ENCODE measurements at regions not wholly inside any gene's neighbourhood (a gene's known extent, or its start where the extent isn't known, plus 50 kb on each side); places are given as distances from the start of the nearest gene placed in this dataset.

- DNase-seq = no peak
- Histone ChIP-seq H3K27ac (ENCODE audit: low read depth in 1 of 2, low read length in 2 of 2) (no peak overlapping the region), H2AFZ (ENCODE audit: insufficient read depth, low read depth, low read length, poor library complexity, severe bottlenecking) (no peak overlapping the region), H3K27me3 (ENCODE audit: control insufficient read depth in 2 of 2, insufficient read depth in 2 of 2, low read length in 2 of 2) (no peaks in the 10 kb centered on the region), H3K36me3 (replicated peaks in 1 of 2; ENCODE audit: control insufficient read depth in 1 of 2, insufficient read depth in 2 of 2, low read length in 2 of 2) (no peaks in the 10 kb centered on the region), H3K9ac (ENCODE audit: insufficient read depth, low read length, poor library complexity, severe bottlenecking) (no peak overlapping the region), H3K79me2 (ENCODE audit: insufficient read depth, low read length) (no peaks in the 10 kb centered on the region), H3K4me2 (replicated peaks; ENCODE audit: extremely low read depth, low read length, poor library complexity, severe bottlenecking) (no peak overlapping the region), H3K4me1 (ENCODE audit: control insufficient read depth in 1 of 2, insufficient read depth in 2 of 2, low read length in 2 of 2) (no peaks in the 10 kb centered on the region), H3K9me3 (replicated peaks in 1 of 2; ENCODE audit: control insufficient read depth in 1 of 2, insufficient read depth in 1 of 2, low read length in 2 of 2) (peaks cover 0 to 4% of the 10 kb centered on the region in 2 donors), H3K4me3 (replicated peaks in 1 of 3; ENCODE audit: low read depth in 2 of 3, low read length in 3 of 3) (no peak overlapping the region), H4K20me1 (ENCODE audit: insufficient read depth, low read length) (no peaks in the 10 kb centered on the region)
- Mint-ChIP-seq H3K9me3 (peaks cover 5 to 18% (median 8%) of the 10 kb centered on the region in 7 donors), H3K4me1 (no peaks in the 10 kb centered on the region), H3K36me3 (no peaks in the 10 kb centered on the region), H3K27ac (no peak overlapping the region), H3K27me3 (ENCODE audit: low read depth in 3 of 3) (no peaks in the 10 kb centered on the region), H3K4me3 (no peak overlapping the region)
- TF ChIP-seq, protein P1, sequence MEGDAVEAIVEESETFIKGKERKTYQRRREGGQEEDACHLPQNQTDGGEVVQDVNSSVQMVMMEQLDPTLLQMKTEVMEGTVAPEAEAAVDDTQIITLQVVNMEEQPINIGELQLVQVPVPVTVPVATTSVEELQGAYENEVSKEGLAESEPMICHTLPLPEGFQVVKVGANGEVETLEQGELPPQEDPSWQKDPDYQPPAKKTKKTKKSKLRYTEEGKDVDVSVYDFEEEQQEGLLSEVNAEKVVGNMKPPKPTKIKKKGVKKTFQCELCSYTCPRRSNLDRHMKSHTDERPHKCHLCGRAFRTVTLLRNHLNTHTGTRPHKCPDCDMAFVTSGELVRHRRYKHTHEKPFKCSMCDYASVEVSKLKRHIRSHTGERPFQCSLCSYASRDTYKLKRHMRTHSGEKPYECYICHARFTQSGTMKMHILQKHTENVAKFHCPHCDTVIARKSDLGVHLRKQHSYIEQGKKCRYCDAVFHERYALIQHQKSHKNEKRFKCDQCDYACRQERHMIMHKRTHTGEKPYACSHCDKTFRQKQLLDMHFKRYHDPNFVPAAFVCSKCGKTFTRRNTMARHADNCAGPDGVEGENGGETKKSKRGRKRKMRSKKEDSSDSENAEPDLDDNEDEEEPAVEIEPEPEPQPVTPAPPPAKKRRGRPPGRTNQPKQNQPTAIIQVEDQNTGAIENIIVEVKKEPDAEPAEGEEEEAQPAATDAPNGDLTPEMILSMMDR (IDR thresholded peaks at IDR 0.05) = no peak
- no CpG with 5 or more reads among the region's 1 CpG for WGBS (ENCODE audit: insufficient coverage)
- intact Hi-C loops (cut with micrococcal nuclease) = no loop called here
Measured at GRCh38 chr6:147924598-147924997, 416.1 kb downstream of the SAMD5 start.

DNA sequence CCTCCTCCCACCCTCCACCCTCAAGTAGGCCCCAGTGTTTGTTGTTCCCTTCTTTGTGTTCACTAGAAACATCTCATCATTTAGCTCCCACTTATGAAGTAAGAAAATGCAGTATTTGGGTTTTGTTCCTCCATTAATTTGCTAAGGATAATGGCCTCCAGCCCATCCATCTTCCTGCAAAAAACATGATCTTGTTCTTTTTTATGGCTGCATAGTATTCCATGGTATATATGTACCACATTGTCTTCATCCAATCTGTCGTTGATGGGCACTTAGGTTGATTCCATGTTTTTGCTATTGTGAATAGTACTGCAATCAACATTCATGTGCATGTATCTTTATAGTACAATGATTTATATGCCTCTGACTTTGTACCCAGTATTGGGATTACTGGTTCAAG is 416.8 kb upstream of the SASH1 start:
- Histone ChIP-seq H3K4me3 (replicated peaks in 1 of 3; ENCODE audit: low read depth in 2 of 3, low read length in 3 of 3) (no peak overlapping the region), H4K20me1 (ENCODE audit: insufficient read depth, low read length) (no peaks in the 10 kb centered on the region)
- no peaks in the 10 kb centered on the region for H3K36me3 Mint-ChIP-seq

More for the DNA sequence above, 416.8 kb upstream of the SASH1 start:
- intact Hi-C loops (cut with micrococcal nuclease) = no loop called here
- H3K4me1 Mint-ChIP-seq = no peaks in the 10 kb centered on the region
- Histone ChIP-seq H3K36me3 (replicated peaks in 1 of 2; ENCODE audit: control insufficient read depth in 1 of 2, insufficient read depth in 2 of 2, low read length in 2 of 2) (no peaks in the 10 kb centered on the region), H3K4me1 (ENCODE audit: control insufficient read depth in 1 of 2, insufficient read depth in 2 of 2, low read length in 2 of 2) (no peaks in the 10 kb centered on the region), H3K9me3 (replicated peaks in 1 of 2; ENCODE audit: control insufficient read depth in 1 of 2, insufficient read depth in 1 of 2, low read length in 2 of 2) (peaks cover 0 to 4% of the 10 kb centered on the region in 2 donors), H3K27me3 (ENCODE audit: control insufficient read depth in 2 of 2, insufficient read depth in 2 of 2, low read length in 2 of 2) (no peaks in the 10 kb centered on the region), H3K79me2 (ENCODE audit: insufficient read depth, low read length) (no peaks in the 10 kb centered on the region), H3K27ac (ENCODE audit: low read depth in 1 of 2, low read length in 2 of 2) (no peak overlapping the region), H3K4me2 (replicated peaks; ENCODE audit: extremely low read depth, low read length, poor library complexity, severe bottlenecking) (no peak overlapping the region), H3K9ac (ENCODE audit: insufficient read depth, low read length, poor library complexity, severe bottlenecking) (no peak overlapping the region), H2AFZ (ENCODE audit: insufficient read depth, low read depth, low read length, poor library complexity, severe bottlenecking) (no peak overlapping the region)
- peaks cover 3 to 17% (median 8%) of the 10 kb centered on the region in 7 donors for H3K9me3 Mint-ChIP-seq
- TF ChIP-seq, protein P1 (IDR thresholded peaks at IDR 0.05) = no peak
- no peak overlapping the region for H3K4me3 Mint-ChIP-seq
- no peak overlapping the region for H3K27ac Mint-ChIP-seq
- H3K27me3 Mint-ChIP-seq (ENCODE audit: low read depth in 3 of 3) = no peaks in the 10 kb centered on the region
- WGBS (ENCODE audit: insufficient coverage) = no CpG with 5 or more reads among the region's 1 CpG
- DNase-seq = no peak
